ENCODE measurements at regions not wholly inside any gene's neighbourhood (a gene's known extent, or its start where the extent isn't known, plus 50 kb on each side); places are given as distances from the start of the nearest gene placed in this dataset.
A peak's percentile ranks its signal among the peaks of the same experiment; 100 is the strongest.

- no peaks in the 10 kb centered on the region for H3K27me3 ChIP-seq (ENCODE audit: low read depth)
- intact Hi-C loops (cut with DNase I): no loop called here
- peaks cover 8% of the 10 kb centered on the region for H3K4me1 ChIP-seq
- no peak for DNase-seq
- no peaks in the 10 kb centered on the region for H3K36me3 ChIP-seq
- H3K9me3 ChIP-seq: no peaks in the 10 kb centered on the region
- no peak overlapping the region for H3K4me3 ChIP-seq
- TF ChIP-seq, protein P1, sequence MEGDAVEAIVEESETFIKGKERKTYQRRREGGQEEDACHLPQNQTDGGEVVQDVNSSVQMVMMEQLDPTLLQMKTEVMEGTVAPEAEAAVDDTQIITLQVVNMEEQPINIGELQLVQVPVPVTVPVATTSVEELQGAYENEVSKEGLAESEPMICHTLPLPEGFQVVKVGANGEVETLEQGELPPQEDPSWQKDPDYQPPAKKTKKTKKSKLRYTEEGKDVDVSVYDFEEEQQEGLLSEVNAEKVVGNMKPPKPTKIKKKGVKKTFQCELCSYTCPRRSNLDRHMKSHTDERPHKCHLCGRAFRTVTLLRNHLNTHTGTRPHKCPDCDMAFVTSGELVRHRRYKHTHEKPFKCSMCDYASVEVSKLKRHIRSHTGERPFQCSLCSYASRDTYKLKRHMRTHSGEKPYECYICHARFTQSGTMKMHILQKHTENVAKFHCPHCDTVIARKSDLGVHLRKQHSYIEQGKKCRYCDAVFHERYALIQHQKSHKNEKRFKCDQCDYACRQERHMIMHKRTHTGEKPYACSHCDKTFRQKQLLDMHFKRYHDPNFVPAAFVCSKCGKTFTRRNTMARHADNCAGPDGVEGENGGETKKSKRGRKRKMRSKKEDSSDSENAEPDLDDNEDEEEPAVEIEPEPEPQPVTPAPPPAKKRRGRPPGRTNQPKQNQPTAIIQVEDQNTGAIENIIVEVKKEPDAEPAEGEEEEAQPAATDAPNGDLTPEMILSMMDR (IDR thresholded peaks at IDR 0.05): no peak
- H3K27ac ChIP-seq: no peak overlapping the region
- ATAC-seq: no peak
Observed at GRCh38 chr19:16000024-16000663, 51.3 kb downstream of the OR10H4 start.

- Histone ChIP-seq H3K4me1 (peaks cover 8% of the 10 kb centered on the region), H3K27ac (peak overlapping the region; percentile 13), H3K9me3 (no peaks in the 10 kb centered on the region), H3K27me3 (ENCODE audit: low read depth) (no peaks in the 10 kb centered on the region), H3K36me3 (no peaks in the 10 kb centered on the region), H3K4me3 (peak overlapping the region; percentile 41)
- ATAC-seq (peak; percentile 73 to 75), DNase-seq (no peak)
- intact Hi-C loops (cut with DNase I): no loop called here
- TF ChIP-seq, protein P1 (IDR thresholded peaks at IDR 0.05): no peak
Observed at GRCh38 chr19:16001481-16002312, 52.9 kb downstream of the OR10H4 start.

DNA sequence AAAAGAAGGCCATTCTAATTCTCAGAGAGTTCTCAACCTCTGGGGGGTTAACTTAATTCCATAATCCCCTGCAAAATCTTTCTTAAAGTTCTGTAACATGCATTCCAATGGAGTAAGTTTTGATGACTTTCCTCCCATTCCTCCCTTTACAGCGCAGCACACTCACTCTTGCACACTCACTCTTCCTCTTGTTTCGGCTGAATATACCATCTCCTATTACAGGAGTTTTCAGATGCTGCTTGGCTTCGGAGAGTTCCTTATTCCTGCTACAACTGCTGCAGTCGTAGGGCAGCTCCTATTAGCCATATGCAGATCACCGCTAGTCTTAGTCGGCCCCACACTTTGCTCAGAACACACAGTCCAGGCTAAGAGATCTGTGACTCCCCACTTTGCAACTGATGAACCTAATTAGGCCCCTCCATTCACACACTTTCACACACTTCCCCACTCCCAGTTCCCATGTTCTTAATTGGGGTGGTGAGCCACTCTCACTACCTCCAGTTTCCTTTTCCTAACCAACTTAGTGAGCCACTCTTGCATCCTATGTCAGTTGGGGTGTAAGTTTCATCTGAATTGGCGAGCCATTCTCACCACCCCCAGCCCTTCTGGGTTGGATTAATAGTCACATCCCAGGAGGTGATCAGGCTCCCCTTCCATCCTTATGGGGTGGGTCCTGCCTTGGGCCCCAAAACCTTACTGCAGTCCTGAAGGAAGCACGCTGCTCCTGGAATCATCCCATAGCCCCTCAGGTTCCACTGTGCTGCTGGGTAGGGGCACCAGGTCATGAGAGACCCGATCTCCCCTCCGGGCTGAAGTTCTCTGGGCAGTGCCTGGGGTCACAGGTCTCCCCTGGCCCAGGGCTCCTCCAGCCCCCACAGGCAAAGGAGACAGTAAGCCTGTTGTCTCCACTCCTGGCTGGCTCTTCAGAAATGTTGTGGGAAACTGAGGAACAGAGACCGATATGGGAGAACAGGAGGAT is 53.9 kb downstream of the OR10H4 start:
- intact Hi-C loops (cut with DNase I): no loop called here

GRCh38 chr19:16003391-16003790 is 54.6 kb downstream of the OR10H4 start:
- DNase-seq: no peak
- TF ChIP-seq, protein P1 (IDR thresholded peaks at IDR 0.05): no peak
- no peaks in the 10 kb centered on the region for H3K9me3 ChIP-seq
- ATAC-seq: no peak
- H3K4me1 ChIP-seq: peaks cover 8% of the 10 kb centered on the region
- intact Hi-C loops (cut with DNase I): no loop called here
- no peak overlapping the region for H3K27ac ChIP-seq
- H3K4me3 ChIP-seq: no peak overlapping the region
- H3K27me3 ChIP-seq (ENCODE audit: low read depth): no peaks in the 10 kb centered on the region
- no peaks in the 10 kb centered on the region for H3K36me3 ChIP-seq

More for the DNA sequence above, 53.9 kb downstream of the OR10H4 start:
- Histone ChIP-seq H3K4me3 (peak overlapping the region; percentile 41), H3K27ac (peak overlapping the region; percentile 13), H3K4me1 (peaks cover 8% of the 10 kb centered on the region), H3K9me3 (no peaks in the 10 kb centered on the region), H3K36me3 (no peaks in the 10 kb centered on the region), H3K27me3 (ENCODE audit: low read depth) (no peaks in the 10 kb centered on the region)
- no peak for DNase-seq
- ATAC-seq: peak; percentile 10 to 23
- TF ChIP-seq, protein P1 (IDR thresholded peaks at IDR 0.05): no peak

DNA sequence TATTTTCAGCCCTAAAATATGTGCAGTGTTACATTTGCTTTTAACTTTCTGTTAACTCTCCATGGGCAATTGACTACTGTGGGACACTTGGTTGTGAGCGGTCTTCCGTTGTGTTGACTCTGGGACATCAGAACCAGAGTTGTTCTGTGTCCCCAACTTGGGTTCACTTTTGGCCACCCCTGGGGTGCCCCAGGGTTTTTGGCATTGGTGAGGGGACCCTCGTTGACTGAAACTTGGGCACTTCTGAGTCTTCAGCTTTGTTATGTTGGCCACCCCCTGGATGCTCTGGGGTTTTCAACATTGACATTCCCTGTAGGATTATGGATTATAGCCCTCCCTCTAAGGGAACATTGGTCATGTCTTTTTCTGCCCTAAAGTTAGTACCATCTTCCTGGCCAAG is 57.1 kb downstream of the OR10H4 start:
- Histone ChIP-seq H3K4me3 (no peak overlapping the region), H3K36me3 (no peaks in the 10 kb centered on the region), H3K4me1 (peaks cover 8% of the 10 kb centered on the region), H3K27ac (no peak overlapping the region), H3K9me3 (no peaks in the 10 kb centered on the region), H3K27me3 (ENCODE audit: low read depth) (no peaks in the 10 kb centered on the region)
- intact Hi-C loops (cut with DNase I): no loop called here
- TF ChIP-seq, protein P1 (IDR thresholded peaks at IDR 0.05): no peak
- DNase-seq (no peak), ATAC-seq (no peak)

Measured in lower lobe of right lung (tissue), 2 donors.